AG09309 (cell line): ENCODE measurements at regions not wholly inside any gene's neighbourhood (a gene's known extent, or its start where the extent isn't known, plus 50 kb on each side); places are given as distances from the start of the nearest gene placed in this dataset.

Experiments used
- DNase-seq: peaks from one replicate; pipeline ENCODE4 v3.0.0-alpha.2; 2010; ENCODE audit warnings: low read depth
- H3K4me3 ChIP-seq: 2 replicates; pipeline ENCODE4 v1.5.1; 2011; ENCODE audit warnings: mild to moderate bottlenecking, low read depth, low read length, moderate library complexity; ENCODE audit not compliant: control insufficient read depth
- CTCF ChIP-seq: IDR thresholded peaks from 2 replicates; pipeline ENCODE4 v1.5.1; 2011; ENCODE audit warnings: mild to moderate bottlenecking, low read depth, low read length, inconsistent platforms; ENCODE audit not compliant: insufficient read depth, control insufficient read depth; ENCODE audit errors: missing control alignments

GRCh38 chr18:8478968-8479370 lies 130.3 kb upstream of the RAB12 start:
- DNase-seq: no peak
- no peak for TF ChIP-seq CTCF
- H3K4me3 ChIP-seq: no peak overlapping the region

- no peak for TF ChIP-seq CTCF
- H3K4me3 ChIP-seq: no peak overlapping the region
- no peak for DNase-seq
Measured at GRCh38 chr18:8479789-8480188, 129.4 kb upstream of the RAB12 start.

- DNase-seq: peak; percentile 25
- TF ChIP-seq CTCF: peak; percentile 73
- no peak overlapping the region for H3K4me3 ChIP-seq
Measured at GRCh38 chr18:8480506-8481328, 128.5 kb upstream of the RAB12 start.

- H3K4me3 ChIP-seq: no peak overlapping the region
- DNase-seq: no peak
- TF ChIP-seq CTCF: no peak
Measured at GRCh38 chr18:8484951-8485350, 124.3 kb upstream of the RAB12 start.

GRCh38 chr18:8489761-8490160 lies 119.5 kb upstream of the RAB12 start:
- TF ChIP-seq CTCF: no peak

GRCh38 chr18:8491516-8491915 lies 117.7 kb upstream of the RAB12 start:
- no peak overlapping the region for H3K4me3 ChIP-seq
- no peak for TF ChIP-seq CTCF

More at GRCh38 chr18:8489761-8490160, 119.5 kb upstream of the RAB12 start:
- H3K4me3 ChIP-seq: no peak overlapping the region
- DNase-seq: no peak

More at GRCh38 chr18:8491516-8491915, 117.7 kb upstream of the RAB12 start:
- no peak for DNase-seq
